ENCODE measurements at regions not wholly inside any gene's neighbourhood (a gene's known extent, or its start where the extent isn't known, plus 50 kb on each side); places are given as distances from the start of the nearest gene placed in this dataset.

- FAIRE-seq (no peak), DNase-seq (ENCODE audit: low read depth, low spot score) (no peak)
- H3K4me1 ChIP-seq (ENCODE audit: control insufficient read depth, extremely low read depth, insufficient read depth, low read length): no peaks in the 10 kb centered on the region
- TF ChIP-seq CTCF (optimal IDR thresholded peaks at IDR 0.05 in 1 of 3, IDR thresholded peaks at IDR 0.05 in 1 of 3, conservative IDR thresholded peaks at IDR 0.05 in 1 of 3; ENCODE audit: extremely low read depth in 1 of 3, insufficient read depth in 2 of 3, low read length in 3 of 3) (no peak), EZH2 (IDR thresholded peaks at IDR 0.05; ENCODE audit: low read length) (no peak)
- H3K9me1 ChIP-seq (ENCODE audit: control insufficient read depth, extremely low read depth, insufficient read depth, low read length): no peaks in the 10 kb centered on the region
- H3K27me3 ChIP-seq (ENCODE audit: control insufficient read depth, extremely low read depth, insufficient read depth, low read length): peaks cover 12% of the 10 kb centered on the region
- H2AFZ ChIP-seq (ENCODE audit: control insufficient read depth, low read length): no peak overlapping the region
- no peaks in the 10 kb centered on the region for H3K9me3 ChIP-seq (ENCODE audit: control insufficient read depth, low read depth, low read length)
- H4K20me1 ChIP-seq (ENCODE audit: control insufficient read depth, extremely low read depth, insufficient read depth, low read length): no peaks in the 10 kb centered on the region
- dilution Hi-C loops (cut with MboI; ENCODE audit: extremely low pct_ligation_motif_present, low sequenced_read_pairs): no loop called here
- H3K79me2 ChIP-seq (ENCODE audit: control insufficient read depth, insufficient read depth, low read length): no peaks in the 10 kb centered on the region
- no peaks in the 10 kb centered on the region for H3K36me3 ChIP-seq (ENCODE audit: control insufficient read depth in 2 of 2, extremely low read depth in 1 of 2, insufficient read depth in 2 of 2, low read length in 2 of 2)
- H3K4me3 ChIP-seq (ENCODE audit: control insufficient read depth in 2 of 3, extremely low read depth in 1 of 3, insufficient read depth in 2 of 3, low read depth in 1 of 3, low read length in 3 of 3): no peak overlapping the region
- H3K9ac ChIP-seq (ENCODE audit: control insufficient read depth, extremely low read depth, insufficient read depth, low read length): no peak overlapping the region
- no peak overlapping the region for H3K27ac ChIP-seq (ENCODE audit: control insufficient read depth, insufficient read depth, low read length)
- no peak overlapping the region for H3K4me2 ChIP-seq (ENCODE audit: control insufficient read depth, extremely low read depth, insufficient read depth, low read depth, low read length)
Measured at GRCh38 chr6:16976385-16977183, 125.3 kb upstream of the STMND1 start.

- dilution Hi-C loops (cut with MboI; ENCODE audit: extremely low pct_ligation_motif_present, low sequenced_read_pairs): no loop called here
- Histone ChIP-seq H3K79me2 (ENCODE audit: control insufficient read depth, insufficient read depth, low read length) (no peaks in the 10 kb centered on the region), H3K4me1 (ENCODE audit: control insufficient read depth, extremely low read depth, insufficient read depth, low read length) (no peaks in the 10 kb centered on the region), H3K4me3 (ENCODE audit: control insufficient read depth in 2 of 3, extremely low read depth in 1 of 3, insufficient read depth in 2 of 3, low read depth in 1 of 3, low read length in 3 of 3) (no peak overlapping the region), H3K36me3 (ENCODE audit: control insufficient read depth in 2 of 2, extremely low read depth in 1 of 2, insufficient read depth in 2 of 2, low read length in 2 of 2) (no peaks in the 10 kb centered on the region), H3K9me1 (ENCODE audit: control insufficient read depth, extremely low read depth, insufficient read depth, low read length) (peaks cover 3% of the 10 kb centered on the region), H3K9ac (ENCODE audit: control insufficient read depth, extremely low read depth, insufficient read depth, low read length) (no peak overlapping the region), H3K27me3 (ENCODE audit: control insufficient read depth, extremely low read depth, insufficient read depth, low read length) (peaks cover 12% of the 10 kb centered on the region), H3K9me3 (ENCODE audit: control insufficient read depth, low read depth, low read length) (no peaks in the 10 kb centered on the region), H2AFZ (ENCODE audit: control insufficient read depth, low read length) (no peak overlapping the region), H3K4me2 (ENCODE audit: control insufficient read depth, extremely low read depth, insufficient read depth, low read depth, low read length) (no peak overlapping the region), H3K27ac (ENCODE audit: control insufficient read depth, insufficient read depth, low read length) (no peak overlapping the region), H4K20me1 (ENCODE audit: control insufficient read depth, extremely low read depth, insufficient read depth, low read length) (no peaks in the 10 kb centered on the region)
- TF ChIP-seq CTCF (optimal IDR thresholded peaks at IDR 0.05 in 1 of 3, IDR thresholded peaks at IDR 0.05 in 1 of 3, conservative IDR thresholded peaks at IDR 0.05 in 1 of 3; ENCODE audit: extremely low read depth in 1 of 3, insufficient read depth in 2 of 3, low read length in 3 of 3) (no peak), EZH2 (IDR thresholded peaks at IDR 0.05; ENCODE audit: low read length) (no peak)
- no peak for FAIRE-seq
- DNase-seq (ENCODE audit: low read depth, low spot score): no peak
Measured at GRCh38 chr6:16974704-16975359, 127.0 kb upstream of the STMND1 start.
